ENCODE measurements at regions not wholly inside any gene's neighbourhood (a gene's known extent, or its start where the extent isn't known, plus 50 kb on each side); places are given as distances from the start of the nearest gene placed in this dataset.

DNA sequence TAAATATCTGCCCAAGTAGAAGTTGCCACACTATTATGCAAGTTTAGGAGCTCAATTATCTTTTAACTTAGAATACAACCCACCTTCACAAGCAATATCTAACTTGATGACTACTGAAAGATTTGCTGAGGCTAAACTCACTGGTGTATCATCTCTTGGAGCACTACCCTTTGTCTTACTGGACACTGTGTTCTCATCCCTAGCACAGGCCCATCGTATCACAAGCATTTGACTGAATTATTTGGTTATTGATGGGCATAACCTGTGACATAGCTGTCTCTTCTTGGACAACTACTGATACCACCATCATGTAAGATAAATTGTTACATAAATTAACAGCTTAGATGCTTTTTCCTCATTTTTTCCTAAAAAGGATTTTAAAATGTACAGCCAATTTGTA is 216.2 kb upstream of the THBS1 start:
- Mint-ChIP-seq H3K27me3 (no peaks in the 10 kb centered on the region), H3K9me3 (ENCODE audit: low read depth) (peaks cover 9% of the 10 kb centered on the region), H3K36me3 (ENCODE audit: insufficient read depth) (no peaks in the 10 kb centered on the region), H3K4me3 (ENCODE audit: low read depth) (no peak overlapping the region), H3K27ac (no peak overlapping the region), H3K4me1 (ENCODE audit: low read depth) (peaks cover 11% of the 10 kb centered on the region)
- TF ChIP-seq, protein P1, sequence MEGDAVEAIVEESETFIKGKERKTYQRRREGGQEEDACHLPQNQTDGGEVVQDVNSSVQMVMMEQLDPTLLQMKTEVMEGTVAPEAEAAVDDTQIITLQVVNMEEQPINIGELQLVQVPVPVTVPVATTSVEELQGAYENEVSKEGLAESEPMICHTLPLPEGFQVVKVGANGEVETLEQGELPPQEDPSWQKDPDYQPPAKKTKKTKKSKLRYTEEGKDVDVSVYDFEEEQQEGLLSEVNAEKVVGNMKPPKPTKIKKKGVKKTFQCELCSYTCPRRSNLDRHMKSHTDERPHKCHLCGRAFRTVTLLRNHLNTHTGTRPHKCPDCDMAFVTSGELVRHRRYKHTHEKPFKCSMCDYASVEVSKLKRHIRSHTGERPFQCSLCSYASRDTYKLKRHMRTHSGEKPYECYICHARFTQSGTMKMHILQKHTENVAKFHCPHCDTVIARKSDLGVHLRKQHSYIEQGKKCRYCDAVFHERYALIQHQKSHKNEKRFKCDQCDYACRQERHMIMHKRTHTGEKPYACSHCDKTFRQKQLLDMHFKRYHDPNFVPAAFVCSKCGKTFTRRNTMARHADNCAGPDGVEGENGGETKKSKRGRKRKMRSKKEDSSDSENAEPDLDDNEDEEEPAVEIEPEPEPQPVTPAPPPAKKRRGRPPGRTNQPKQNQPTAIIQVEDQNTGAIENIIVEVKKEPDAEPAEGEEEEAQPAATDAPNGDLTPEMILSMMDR (IDR thresholded peaks at IDR 0.05; ENCODE audit: unreplicated experiment), result no peak
- DNase-seq (ENCODE audit: low spot score, unreplicated experiment), result no peak

DNA sequence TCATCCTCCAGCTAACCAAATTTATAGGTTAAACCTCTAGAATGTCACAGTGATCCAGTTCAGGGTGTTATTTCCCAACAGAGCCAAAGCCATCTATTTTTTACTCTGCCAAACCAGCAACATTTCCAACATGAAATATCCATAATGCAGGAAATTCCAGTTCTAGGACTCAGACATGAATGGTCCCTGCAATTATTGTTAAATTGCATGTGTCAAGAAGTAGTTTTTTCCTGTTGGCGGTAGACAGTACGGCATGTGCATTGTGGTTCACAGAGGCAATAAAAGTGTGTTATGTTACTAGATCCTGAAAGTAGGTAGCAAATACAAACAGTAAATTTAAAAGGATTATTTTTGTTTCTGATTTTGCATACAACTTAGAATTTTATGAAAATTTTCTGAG is 215.7 kb upstream of the THBS1 start:
- H3K4me1 Mint-ChIP-seq (ENCODE audit: low read depth), result peaks cover 10% of the 10 kb centered on the region
- TF ChIP-seq, protein P1 (IDR thresholded peaks at IDR 0.05; ENCODE audit: unreplicated experiment), result no peak
- peaks cover 11% of the 10 kb centered on the region for H3K9me3 Mint-ChIP-seq (ENCODE audit: low read depth)
- no peaks in the 10 kb centered on the region for H3K36me3 Mint-ChIP-seq (ENCODE audit: insufficient read depth)
- no peak overlapping the region for H3K27ac Mint-ChIP-seq
- no peaks in the 10 kb centered on the region for H3K27me3 Mint-ChIP-seq
- no peak overlapping the region for H3K4me3 Mint-ChIP-seq (ENCODE audit: low read depth)
- no peak for DNase-seq (ENCODE audit: low spot score, unreplicated experiment)

DNA sequence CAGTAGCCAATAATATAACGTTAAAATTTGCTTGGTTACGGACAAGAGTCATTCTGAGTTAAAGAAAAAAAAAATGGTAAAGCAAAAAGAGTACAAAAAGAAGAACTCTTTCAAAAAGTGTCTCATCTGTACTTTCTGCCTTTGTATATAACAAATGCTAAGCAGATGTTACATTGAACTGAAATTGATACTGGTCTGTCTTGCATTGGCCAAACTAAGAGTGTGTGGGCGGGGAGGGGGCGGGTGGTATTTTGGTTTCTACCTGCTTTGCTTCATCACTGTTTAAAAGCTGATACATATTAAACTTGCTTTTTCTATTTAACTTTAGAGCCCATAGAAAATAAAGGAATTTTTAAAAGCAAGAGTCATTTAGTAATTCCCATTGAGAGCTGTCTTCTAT is 215.0 kb upstream of the THBS1 start:
- DNase-seq (ENCODE audit: low spot score, unreplicated experiment), result no peak
- H3K4me3 Mint-ChIP-seq (ENCODE audit: low read depth), result no peak overlapping the region
- H3K4me1 Mint-ChIP-seq (ENCODE audit: low read depth), result peaks cover 9% of the 10 kb centered on the region
- TF ChIP-seq, protein P1 (IDR thresholded peaks at IDR 0.05; ENCODE audit: unreplicated experiment), result no peak
- H3K9me3 Mint-ChIP-seq (ENCODE audit: low read depth), result peaks cover 15% of the 10 kb centered on the region
- peaks cover under 1% of the 10 kb centered on the region for H3K36me3 Mint-ChIP-seq (ENCODE audit: insufficient read depth)
- H3K27ac Mint-ChIP-seq, result no peak overlapping the region
- no peaks in the 10 kb centered on the region for H3K27me3 Mint-ChIP-seq

DNA sequence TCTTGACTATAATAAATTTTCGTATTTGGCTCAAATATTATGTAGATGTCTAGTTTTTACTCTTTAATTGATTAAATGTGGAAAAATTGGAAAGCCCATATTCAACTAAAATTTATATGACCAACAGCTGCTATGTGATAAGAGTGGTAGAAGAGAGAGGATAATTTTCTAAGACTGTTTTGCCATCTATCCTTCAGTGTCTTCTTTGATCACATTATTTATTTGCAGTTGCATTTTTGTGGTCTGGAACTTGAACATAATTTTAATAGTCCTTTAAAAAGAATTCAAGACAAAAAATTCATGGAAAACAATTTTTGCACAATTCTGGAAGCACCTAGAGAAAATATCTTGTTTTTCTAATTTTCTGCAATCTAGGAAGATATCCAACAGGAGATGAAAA is 213.3 kb upstream of the THBS1 start:
- Mint-ChIP-seq H3K4me3 (ENCODE audit: low read depth) (no peak overlapping the region), H3K36me3 (ENCODE audit: insufficient read depth) (peaks cover 6% of the 10 kb centered on the region), H3K27ac (no peak overlapping the region), H3K27me3 (no peaks in the 10 kb centered on the region), H3K9me3 (ENCODE audit: low read depth) (peaks cover 25% of the 10 kb centered on the region), H3K4me1 (ENCODE audit: low read depth) (peaks cover 5% of the 10 kb centered on the region)
- TF ChIP-seq, protein P1 (IDR thresholded peaks at IDR 0.05; ENCODE audit: unreplicated experiment), result no peak
- DNase-seq (ENCODE audit: low spot score, unreplicated experiment), result no peak

DNA sequence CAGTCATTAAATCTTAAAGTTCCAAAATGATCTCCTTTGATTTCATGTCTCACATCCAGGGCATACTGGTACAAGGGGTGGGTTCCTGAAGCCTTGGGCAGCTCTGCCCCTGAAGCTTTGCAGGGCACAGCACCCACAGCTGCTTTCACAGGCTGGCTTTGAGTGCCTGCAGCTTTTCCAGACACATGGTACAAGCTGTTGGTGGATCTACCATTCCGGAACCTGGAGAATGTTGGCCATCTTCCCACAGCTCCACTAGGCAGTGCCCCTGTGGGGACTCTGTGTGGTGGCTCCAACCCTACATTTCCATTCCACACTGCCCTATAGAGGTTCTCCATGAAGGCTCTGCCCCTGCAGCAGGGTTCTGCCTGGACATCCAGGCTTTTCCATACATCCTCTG is 211.1 kb upstream of the THBS1 start:
- DNase-seq (ENCODE audit: low spot score, unreplicated experiment), result no peak
- Mint-ChIP-seq H3K4me3 (ENCODE audit: low read depth) (no peak overlapping the region), H3K4me1 (ENCODE audit: low read depth) (no peaks in the 10 kb centered on the region), H3K27ac (no peak overlapping the region), H3K27me3 (no peaks in the 10 kb centered on the region), H3K36me3 (ENCODE audit: insufficient read depth) (peaks cover 6% of the 10 kb centered on the region), H3K9me3 (ENCODE audit: low read depth) (peaks cover 25% of the 10 kb centered on the region)
- TF ChIP-seq, protein P1 (IDR thresholded peaks at IDR 0.05; ENCODE audit: unreplicated experiment), result no peak

Measured in progenitor cell of endocrine pancreas (in vitro differentiated cells).